GM12891 (cell line): ENCODE measurements at regions not wholly inside any gene's neighbourhood (a gene's known extent, or its start where the extent isn't known, plus 50 kb on each side); places are given as distances from the start of the nearest gene placed in this dataset.
"Not testable (repeated sequence)": the region's sequence is repeated elsewhere in the genome, so short reads cannot be mapped to it uniquely, and the experiment has no call there.

Experiments used
- DNase-seq: peaks from one replicate; pipeline ENCODE4 v3.0.0; 2011; ENCODE audit warnings: low spot score; ENCODE audit not compliant: insufficient read length
- FAIRE-seq: peaks from 2 replicates; lab custom pipeline; 2011; peaks lifted over from hg19 to GRCh38; lab: Jason Lieb, UNC
- PAX5 ChIP-seq: IDR thresholded peaks from 2 replicates; pipeline ENCODE4 v1.6.1; 2011; ENCODE audit warnings: low read length, moderate library complexity, mild to moderate bottlenecking; ENCODE audit not compliant: insufficient read depth, severe bottlenecking
- POLR2A ChIP-seq: IDR thresholded peaks from 2 replicates; pipeline ENCODE4 v1.6.1; 2011; ENCODE audit warnings: low read depth, low read length, control low read depth
- POLR2AphosphoS5 ChIP-seq: IDR thresholded peaks from 2 replicates; pipeline ENCODE4 v1.6.1; 2011; ENCODE audit warnings: low read depth, low read length, control low read depth
- POU2F2 ChIP-seq: IDR thresholded peaks from 2 replicates; pipeline ENCODE4 v1.6.1; 2011; ENCODE audit warnings: low read depth, mild to moderate bottlenecking, control low read depth, low read length, moderate library complexity
- SPI1 ChIP-seq: IDR thresholded peaks from 2 replicates; pipeline ENCODE4 v1.6.1; 2011; ENCODE audit warnings: low read depth, low read length, control low read depth
- TAF1 ChIP-seq: IDR thresholded peaks from 2 replicates; pipeline ENCODE4 v1.6.1; 2011; ENCODE audit warnings: low read depth, low read length, control low read depth

GRCh38 chr2:239801404-239802184 is 223.5 kb downstream of the NDUFA10 start:
- no peak for FAIRE-seq
- TF ChIP-seq PAX5, result no peak
- TF ChIP-seq POLR2A, result no peak
- no peak for TF ChIP-seq TAF1
- no peak for TF ChIP-seq SPI1
- TF ChIP-seq POU2F2, result no peak
- TF ChIP-seq POLR2AphosphoS5, result no peak
- no peak for DNase-seq

GRCh38 chr2:239800785-239801386 is 224.3 kb downstream of the NDUFA10 start:
- FAIRE-seq (no peak), DNase-seq (no peak)
- TF ChIP-seq TAF1 (no peak), SPI1 (no peak), POLR2A (no peak), PAX5 (no peak), POU2F2 (no peak), POLR2AphosphoS5 (no peak)

- FAIRE-seq (no peak), DNase-seq (no peak)
- TF ChIP-seq POLR2AphosphoS5, result no peak
- TF ChIP-seq SPI1, result no peak
- TF ChIP-seq TAF1, result no peak
- no peak for TF ChIP-seq PAX5
Measured at GRCh38 chr2:239797316-239797715, 227.8 kb downstream of the NDUFA10 start.

GRCh38 chr2:239795761-239796160 is 229.4 kb downstream of the NDUFA10 start:
- not testable (repeated sequence) for FAIRE-seq, DNase-seq

GRCh38 chr2:239793836-239794235 is 231.3 kb downstream of the NDUFA10 start:
- no peak for FAIRE-seq
- DNase-seq, result no peak

GRCh38 chr2:239793086-239793485 is 232.1 kb downstream of the NDUFA10 start:
- TF ChIP-seq PAX5, result no peak
- no peak for TF ChIP-seq POLR2AphosphoS5
- no peak for TF ChIP-seq SPI1
- TF ChIP-seq POLR2A, result no peak
- TF ChIP-seq TAF1, result no peak
- no peak for TF ChIP-seq POU2F2
- no peak for DNase-seq
- FAIRE-seq, result no peak

More at GRCh38 chr2:239793836-239794235, 231.3 kb downstream of the NDUFA10 start:
- no peak for TF ChIP-seq TAF1
- no peak for TF ChIP-seq PAX5
- TF ChIP-seq POU2F2, result no peak
- TF ChIP-seq POLR2A, result no peak
- no peak for TF ChIP-seq POLR2AphosphoS5
- no peak for TF ChIP-seq SPI1

GRCh38 chr2:239792405-239793084 is 232.6 kb downstream of the NDUFA10 start:
- FAIRE-seq (no peak), DNase-seq (no peak)
- TF ChIP-seq PAX5 (no peak), TAF1 (no peak), POLR2A (no peak), POU2F2 (no peak), POLR2AphosphoS5 (no peak), SPI1 (no peak)

GRCh38 chr2:239791526-239792404 is 233.4 kb downstream of the NDUFA10 start:
- FAIRE-seq, result no peak
- TF ChIP-seq POLR2A (no peak), TAF1 (no peak), POLR2AphosphoS5 (no peak), SPI1 (no peak), POU2F2 (no peak), PAX5 (no peak)
- no peak for DNase-seq

- no peak for FAIRE-seq
- DNase-seq, result no peak
- TF ChIP-seq PAX5 (no peak), POLR2A (no peak), SPI1 (no peak), POU2F2 (no peak)
Measured at GRCh38 chr2:239790721-239791120, 234.4 kb downstream of the NDUFA10 start.
